Gastrocnemius medialis (tissue), 4 donors: ENCODE measurements at regions not wholly inside any gene's neighbourhood (a gene's known extent, or its start where the extent isn't known, plus 50 kb on each side); places are given as distances from the start of the nearest gene placed in this dataset.

ENCODE experiments used
- POLR2A ChIP-seq, 2 donors: fragments of 450-650 bp; IDR thresholded peaks; one replicate each; pipeline ENCODE4 v1.6.1; 2017; ENCODE audit warnings: antibody characterized with exemption in 2 of 2, mild to moderate bottlenecking in 2 of 2, moderate library complexity in 2 of 2
- TF ChIP-seq, protein P1 (sequence below), 5 experiments: fragments of 450-650 bp in 3 of 5; fragments of 200-600 bp in 2 of 5; sonication (generic) in 2 of 5; IDR thresholded peaks in 4 of 5; conservative IDR thresholded peaks in 1 of 5; 1 replicate in 4 of 5; 2 replicates in 1 of 5; pipeline ENCODE4 v1.5.1; 2016 to 2019; ENCODE audit warnings: antibody characterized with exemption in 5 of 5, mild to moderate bottlenecking in 3 of 5, moderate library complexity in 3 of 5

DNA sequence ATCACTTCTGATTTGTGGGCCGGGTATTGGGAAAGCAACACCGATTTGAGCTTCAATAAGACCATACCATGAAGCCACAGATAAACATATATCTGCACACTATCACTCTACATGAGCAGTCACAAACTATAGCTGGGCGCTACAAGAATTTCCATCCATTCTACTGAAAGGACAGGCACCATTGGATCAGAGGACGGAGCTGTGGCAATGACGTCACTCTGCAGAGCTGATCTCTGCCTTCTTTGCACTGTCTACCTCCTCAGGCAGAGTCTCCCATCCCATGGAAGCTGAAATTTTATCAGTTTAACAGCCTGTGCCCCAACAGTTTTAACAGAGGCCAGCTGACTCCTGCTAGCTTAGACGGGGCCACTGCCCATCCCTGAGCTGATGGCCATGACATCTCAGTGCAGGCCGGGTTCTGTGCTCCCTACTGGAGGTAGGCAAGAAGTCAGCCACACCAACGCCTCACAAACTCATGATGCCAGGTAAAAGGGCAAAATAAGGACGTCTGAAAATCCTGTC lies 389.6 kb upstream of the SALL3 start:
- TF ChIP-seq, protein P1, sequence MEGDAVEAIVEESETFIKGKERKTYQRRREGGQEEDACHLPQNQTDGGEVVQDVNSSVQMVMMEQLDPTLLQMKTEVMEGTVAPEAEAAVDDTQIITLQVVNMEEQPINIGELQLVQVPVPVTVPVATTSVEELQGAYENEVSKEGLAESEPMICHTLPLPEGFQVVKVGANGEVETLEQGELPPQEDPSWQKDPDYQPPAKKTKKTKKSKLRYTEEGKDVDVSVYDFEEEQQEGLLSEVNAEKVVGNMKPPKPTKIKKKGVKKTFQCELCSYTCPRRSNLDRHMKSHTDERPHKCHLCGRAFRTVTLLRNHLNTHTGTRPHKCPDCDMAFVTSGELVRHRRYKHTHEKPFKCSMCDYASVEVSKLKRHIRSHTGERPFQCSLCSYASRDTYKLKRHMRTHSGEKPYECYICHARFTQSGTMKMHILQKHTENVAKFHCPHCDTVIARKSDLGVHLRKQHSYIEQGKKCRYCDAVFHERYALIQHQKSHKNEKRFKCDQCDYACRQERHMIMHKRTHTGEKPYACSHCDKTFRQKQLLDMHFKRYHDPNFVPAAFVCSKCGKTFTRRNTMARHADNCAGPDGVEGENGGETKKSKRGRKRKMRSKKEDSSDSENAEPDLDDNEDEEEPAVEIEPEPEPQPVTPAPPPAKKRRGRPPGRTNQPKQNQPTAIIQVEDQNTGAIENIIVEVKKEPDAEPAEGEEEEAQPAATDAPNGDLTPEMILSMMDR (IDR thresholded peaks at IDR 0.05 in 4 of 5, conservative IDR thresholded peaks at IDR 0.05 in 1 of 5), result no peak
- no peak for TF ChIP-seq POLR2A (IDR thresholded peaks at IDR 0.05)
